ENCODE measurements at regions not wholly inside any gene's neighbourhood (a gene's known extent, or its start where the extent isn't known, plus 50 kb on each side); places are given as distances from the start of the nearest gene placed in this dataset.

DNA sequence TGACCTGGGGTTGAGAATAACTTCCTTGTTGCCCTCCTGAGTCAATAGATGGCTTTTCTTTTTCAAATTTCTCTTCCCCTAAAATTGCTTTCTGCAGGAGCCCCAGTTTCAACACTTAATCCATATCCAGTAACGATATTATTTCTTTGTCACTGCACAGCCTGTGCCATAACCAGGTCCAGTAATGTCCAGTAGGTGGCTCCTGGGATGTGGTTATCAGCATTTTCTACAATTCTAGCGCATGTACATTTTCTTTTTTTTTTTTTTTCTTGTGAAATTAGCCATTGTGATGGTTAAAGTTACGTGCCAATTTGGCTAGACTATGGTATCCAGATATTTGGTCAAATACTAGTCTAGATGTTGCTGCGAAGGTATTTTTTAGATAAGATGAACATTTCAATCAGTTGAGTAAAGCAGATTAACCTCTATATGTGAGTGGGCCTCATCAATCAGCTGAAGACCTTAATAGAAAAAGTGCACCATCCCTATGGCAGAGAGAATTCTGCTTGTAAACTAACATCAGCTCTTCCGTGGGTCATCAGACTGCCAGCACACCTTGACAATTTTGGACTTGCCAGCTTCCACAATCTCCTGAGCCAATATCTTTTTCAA lies 72.9 kb upstream of the SCG2 start:
- TF ChIP-seq CTCF (IDR thresholded peaks at IDR 0.05) (peak in 1 of 6 experiments; percentile 21), POLR2A (IDR thresholded peaks at IDR 0.05) (no peak)
